GM18502 (cell line): ENCODE measurements at regions not wholly inside any gene's neighbourhood (a gene's known extent, or its start where the extent isn't known, plus 50 kb on each side); places are given as distances from the start of the nearest gene placed in this dataset.

Source experiments
- ATAC-seq: cut with Tn5 transposase; IDR thresholded peaks from one replicate; pipeline ENCODE4 v1.9.1; 2021; ENCODE audit warnings: mild to moderate bottlenecking; ENCODE audit not compliant: unreplicated experiment, poor library complexity

- ATAC-seq: no peak
Measured at GRCh38 chr6:90865513-90865912, 278.6 kb upstream of the MAP3K7 start.

GRCh38 chr6:90863043-90863442, 276.2 kb upstream of the MAP3K7 start:
- no peak for ATAC-seq

GRCh38 chr6:90860822-90861601, 274.1 kb upstream of the MAP3K7 start:
- no peak for ATAC-seq

GRCh38 chr6:90859612-90860011, 272.7 kb upstream of the MAP3K7 start:
- no peak for ATAC-seq

DNA sequence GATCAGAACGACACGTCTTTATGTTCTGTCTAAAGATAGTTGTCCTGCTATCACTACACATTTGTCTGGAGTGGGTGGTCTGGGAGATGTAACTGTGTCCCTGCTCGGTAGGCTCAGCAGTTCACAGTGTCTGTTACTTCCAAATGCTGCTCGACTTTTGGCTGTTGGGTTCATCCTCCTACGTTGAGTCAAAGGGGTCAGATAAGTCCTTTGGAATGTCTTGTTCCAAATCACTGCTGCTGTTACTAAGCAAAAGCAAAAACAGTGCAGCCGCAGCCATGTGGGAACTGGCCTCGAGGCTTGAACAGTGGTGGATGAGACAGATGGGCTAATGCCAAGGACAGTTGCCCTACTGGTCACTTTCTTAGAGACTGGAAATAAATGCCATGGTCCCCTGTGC, 272.2 kb upstream of the MAP3K7 start:
- ATAC-seq: no peak

DNA sequence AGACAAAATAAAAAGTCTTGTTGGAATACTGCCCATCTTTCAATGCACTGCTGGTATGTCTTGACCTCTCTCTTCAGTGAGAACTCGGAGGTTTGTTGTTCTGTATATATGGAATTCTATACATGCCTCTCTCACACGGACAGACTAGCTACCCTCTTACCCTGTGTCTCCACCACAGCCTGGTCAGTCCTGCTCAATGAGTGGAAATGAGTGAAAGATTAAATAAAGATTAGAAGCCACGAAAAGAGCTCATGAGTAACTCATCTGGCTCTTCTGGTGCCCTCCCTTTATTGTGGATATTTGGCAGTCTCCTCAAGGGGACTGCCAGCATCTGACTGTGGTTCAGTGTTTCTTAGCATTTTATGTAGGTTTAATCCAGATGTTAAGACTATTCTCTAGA, 262.8 kb upstream of the MAP3K7 start:
- ATAC-seq: no peak

DNA sequence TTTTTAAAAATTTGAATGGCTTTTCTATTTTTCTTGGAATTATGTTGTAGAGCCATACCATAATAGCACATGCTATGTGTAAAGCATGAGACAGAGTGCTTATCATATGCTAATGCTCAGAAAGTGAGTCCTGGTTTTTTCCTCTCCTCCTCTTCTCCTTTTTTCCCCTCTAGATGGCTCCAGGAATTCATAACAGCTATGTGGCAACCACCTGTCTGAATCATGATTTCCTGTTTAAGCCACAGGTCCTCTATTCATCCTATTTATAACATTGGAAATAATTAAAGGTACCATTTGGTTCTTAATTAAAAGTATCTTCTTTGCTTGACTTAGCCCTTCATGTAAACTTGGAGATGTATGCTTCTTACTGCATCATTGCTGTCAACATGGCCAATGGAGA, 260.0 kb upstream of the MAP3K7 start:
- ATAC-seq: no peak

- no peak for ATAC-seq
Measured at GRCh38 chr6:90835596-90836212, 248.8 kb upstream of the MAP3K7 start.

- no peak for ATAC-seq
Measured at GRCh38 chr6:90829311-90829710, 242.4 kb upstream of the MAP3K7 start.

GRCh38 chr6:90820436-90820835, 233.6 kb upstream of the MAP3K7 start:
- ATAC-seq: no peak

DNA sequence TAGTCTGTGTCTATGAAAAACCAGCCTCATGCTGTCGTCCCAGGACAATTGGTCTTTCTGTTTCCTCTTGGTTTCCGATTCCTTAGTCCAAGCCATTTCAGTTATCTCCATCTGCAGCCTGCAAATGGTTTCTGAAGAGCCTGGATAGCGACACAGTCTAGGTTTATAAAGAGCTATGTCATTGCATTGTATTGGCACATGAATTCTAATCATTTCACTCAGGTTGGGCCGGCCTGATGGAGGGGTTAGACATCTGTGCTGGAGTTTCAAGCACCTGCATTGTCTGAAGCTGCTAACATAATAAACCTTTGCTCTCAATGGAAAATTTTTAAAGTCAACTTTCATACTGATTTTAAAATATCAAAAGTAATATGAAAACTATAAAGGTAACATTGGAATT, 232.6 kb upstream of the MAP3K7 start:
- no peak for ATAC-seq

DNA sequence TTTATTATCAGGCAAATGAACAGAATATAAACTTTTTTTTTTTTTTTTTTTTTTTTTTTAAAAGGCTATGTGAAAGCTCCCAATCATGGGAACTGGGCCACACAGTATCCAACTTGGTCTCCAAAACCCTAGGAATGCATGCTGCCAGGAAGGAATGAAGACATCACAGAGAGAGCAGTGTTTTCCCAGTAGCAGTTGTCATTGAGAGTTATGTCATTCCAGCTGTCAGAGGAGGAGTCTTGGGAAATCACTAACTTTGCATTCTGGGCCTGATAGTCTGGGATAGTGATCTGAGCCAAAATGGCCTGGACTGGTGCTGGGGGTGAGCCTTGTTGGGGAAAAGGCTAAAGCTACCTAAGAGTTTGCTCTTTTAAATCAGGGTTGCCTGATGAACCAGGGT, 231.3 kb upstream of the MAP3K7 start:
- no peak for ATAC-seq

DNA sequence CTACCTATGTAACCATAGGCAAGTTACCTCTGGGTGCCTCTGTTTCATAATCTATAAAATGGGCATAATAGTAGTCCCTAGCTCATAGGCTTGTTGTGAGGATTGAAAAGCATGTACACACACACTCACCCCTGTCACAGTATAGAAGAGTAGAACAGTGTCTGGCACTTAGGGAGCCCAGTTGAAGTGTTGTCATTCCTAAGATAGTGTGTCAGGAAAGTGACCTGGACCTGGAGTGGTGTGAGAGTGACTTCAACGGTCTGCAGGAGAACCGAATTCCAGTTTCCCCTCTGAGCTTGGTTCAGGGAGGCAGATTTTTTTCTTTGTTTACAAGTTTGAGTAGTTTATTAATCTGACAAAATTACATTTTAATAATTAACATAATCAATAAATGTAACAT, 229.9 kb upstream of the MAP3K7 start:
- no peak for ATAC-seq

GRCh38 chr6:90811596-90812226, 224.8 kb upstream of the MAP3K7 start:
- ATAC-seq: no peak

DNA sequence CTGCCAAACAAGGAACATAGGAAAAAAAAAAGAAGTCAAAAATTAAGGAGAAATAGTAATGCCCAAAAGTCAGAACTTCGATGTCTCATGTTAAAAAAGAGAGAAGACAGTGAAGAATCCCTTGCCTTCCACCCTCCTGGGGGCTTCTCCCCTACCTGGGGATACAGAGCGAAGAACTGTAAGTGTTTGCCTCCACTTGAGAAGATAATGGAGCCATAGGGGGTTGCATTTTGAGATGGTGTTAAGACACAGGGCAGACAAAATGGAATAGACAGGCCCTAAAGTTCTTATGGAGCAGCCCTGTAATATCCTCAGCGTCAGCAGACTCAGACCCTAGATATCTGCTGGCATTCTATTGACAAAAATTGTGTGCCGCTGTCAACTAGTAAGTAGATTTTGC, 222.2 kb upstream of the MAP3K7 start:
- ATAC-seq: no peak

GRCh38 chr6:90807791-90808701, 221.2 kb upstream of the MAP3K7 start:
- ATAC-seq: no peak

DNA sequence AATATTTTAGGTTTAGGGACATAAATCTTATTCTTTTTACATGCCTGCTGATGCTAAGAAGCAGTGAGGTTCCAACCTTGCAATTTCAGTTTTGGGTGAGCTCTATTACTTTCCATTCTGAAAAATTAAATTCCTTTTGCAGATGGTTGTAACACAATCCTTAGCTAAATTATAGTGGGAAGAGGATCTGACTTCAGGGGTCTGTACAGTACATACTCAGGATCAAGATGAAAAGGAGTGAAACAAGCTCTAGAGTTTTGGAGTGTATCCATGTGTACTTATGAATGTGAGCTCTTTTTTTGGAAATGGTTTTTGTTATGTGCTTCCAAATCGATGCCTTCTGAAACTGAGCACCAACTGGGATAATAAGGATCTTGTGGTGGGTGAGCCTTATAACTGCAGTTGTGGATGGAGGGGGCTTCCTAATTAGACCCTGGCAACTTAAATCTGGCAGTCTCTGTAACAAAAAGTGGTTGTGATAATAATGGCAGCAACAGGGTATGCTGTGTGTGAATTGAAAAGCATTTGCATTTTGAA, 218.8 kb upstream of the MAP3K7 start:
- no peak for ATAC-seq

- no peak for ATAC-seq
Measured at GRCh38 chr6:90803956-90804355, 217.1 kb upstream of the MAP3K7 start.

DNA sequence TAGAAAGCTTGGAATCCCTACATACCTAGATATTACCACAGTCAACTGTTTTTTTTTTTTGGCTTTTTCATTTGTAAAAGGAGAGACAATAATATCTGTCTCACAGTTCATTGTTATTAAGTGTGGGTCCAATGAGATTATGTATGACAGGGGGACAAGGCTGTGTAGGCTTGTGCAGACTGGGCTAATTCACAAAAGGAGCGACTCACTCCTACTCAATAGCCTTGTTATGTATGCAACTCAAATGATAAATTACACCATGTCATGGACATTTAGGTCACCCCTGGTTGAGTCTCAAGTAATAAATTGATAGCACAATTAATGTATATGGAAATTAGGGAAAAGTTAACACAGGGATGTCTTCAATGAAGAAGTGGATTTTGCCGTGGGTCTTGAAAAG, 208.2 kb upstream of the MAP3K7 start:
- ATAC-seq: no peak

DNA sequence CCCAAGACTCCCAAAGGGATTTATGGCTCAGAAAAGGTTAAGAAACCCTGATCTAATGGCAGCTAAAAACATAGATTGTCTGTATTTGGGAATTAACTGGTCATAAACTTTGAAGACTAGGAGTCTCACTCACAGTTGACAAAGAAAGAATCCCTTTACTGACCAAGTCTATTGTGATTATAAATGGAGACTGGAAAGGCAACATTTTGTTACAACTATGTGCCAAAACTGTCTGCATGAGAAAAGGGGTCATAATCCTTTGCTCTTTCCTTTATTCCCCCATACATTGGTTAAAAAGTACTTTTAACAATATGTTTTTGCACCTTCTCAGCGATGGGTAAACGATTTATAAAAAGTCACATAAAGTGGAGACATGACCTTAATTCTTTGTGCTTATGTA, 206.9 kb upstream of the MAP3K7 start:
- ATAC-seq: no peak
